Kasumi-1 (cell line): ENCODE measurements at regions not wholly inside any gene's neighbourhood (a gene's known extent, or its start where the extent isn't known, plus 50 kb on each side); places are given as distances from the start of the nearest gene placed in this dataset.
A peak's percentile ranks its signal among the peaks of the same experiment; 100 is the strongest.

ENCODE experiments used
- DNase-seq, 2 experiments: peaks; one replicate each; lab custom pipeline; 2025; lab: John Stamatoyannopoulos, UW

GRCh38 chr10:69740126-69740525, 61.6 kb upstream of the COL13A1 start:
- no peak for DNase-seq

- no peak for DNase-seq
Observed at GRCh38 chr10:69741252-69741651, 60.5 kb upstream of the COL13A1 start.

- DNase-seq, result no peak
Observed at GRCh38 chr10:69741671-69742355, 59.9 kb upstream of the COL13A1 start.

- DNase-seq, result no peak
Observed at GRCh38 chr10:69742356-69742695, 59.4 kb upstream of the COL13A1 start.

- peak in 1 of 2 experiments; percentile 20 for DNase-seq
Observed at GRCh38 chr10:69742928-69743602, 58.6 kb upstream of the COL13A1 start.

GRCh38 chr10:69744971-69745370, 56.7 kb upstream of the COL13A1 start:
- DNase-seq, result no peak

GRCh38 chr10:69745698-69746097, 56.0 kb upstream of the COL13A1 start:
- DNase-seq, result no peak

- no peak for DNase-seq
Observed at GRCh38 chr10:69747179-69747578, 54.5 kb upstream of the COL13A1 start.

GRCh38 chr10:69748621-69749020, 53.1 kb upstream of the COL13A1 start:
- DNase-seq, result no peak

GRCh38 chr10:69749178-69750010, 52.3 kb upstream of the COL13A1 start:
- DNase-seq, result no peak

- DNase-seq, result no peak
Observed at GRCh38 chr10:69750011-69750373, 51.7 kb upstream of the COL13A1 start.

- no peak for DNase-seq
Observed at GRCh38 chr10:69750725-69751124, 51.0 kb upstream of the COL13A1 start.

- no peak for DNase-seq
Observed at GRCh38 chr10:69751214-69751613, 50.5 kb upstream of the COL13A1 start.
